GM08714 (cell line): ENCODE measurements at regions not wholly inside any gene's neighbourhood (a gene's known extent, or its start where the extent isn't known, plus 50 kb on each side); places are given as distances from the start of the nearest gene placed in this dataset.

Source experiments
- H3K4me3 ChIP-seq: fragments of 200-500 bp; sonication (Bioruptor generic); 2 replicates; pipeline ENCODE4 v1.5.1; 2014; ENCODE audit warnings: mild to moderate bottlenecking, low read length, inconsistent platforms
- ZNF274 ChIP-seq: IDR thresholded peaks from 2 replicates; pipeline ENCODE4 v1.6.1; 2012; ENCODE audit warnings: mild to moderate bottlenecking, low read depth, low read length

DNA sequence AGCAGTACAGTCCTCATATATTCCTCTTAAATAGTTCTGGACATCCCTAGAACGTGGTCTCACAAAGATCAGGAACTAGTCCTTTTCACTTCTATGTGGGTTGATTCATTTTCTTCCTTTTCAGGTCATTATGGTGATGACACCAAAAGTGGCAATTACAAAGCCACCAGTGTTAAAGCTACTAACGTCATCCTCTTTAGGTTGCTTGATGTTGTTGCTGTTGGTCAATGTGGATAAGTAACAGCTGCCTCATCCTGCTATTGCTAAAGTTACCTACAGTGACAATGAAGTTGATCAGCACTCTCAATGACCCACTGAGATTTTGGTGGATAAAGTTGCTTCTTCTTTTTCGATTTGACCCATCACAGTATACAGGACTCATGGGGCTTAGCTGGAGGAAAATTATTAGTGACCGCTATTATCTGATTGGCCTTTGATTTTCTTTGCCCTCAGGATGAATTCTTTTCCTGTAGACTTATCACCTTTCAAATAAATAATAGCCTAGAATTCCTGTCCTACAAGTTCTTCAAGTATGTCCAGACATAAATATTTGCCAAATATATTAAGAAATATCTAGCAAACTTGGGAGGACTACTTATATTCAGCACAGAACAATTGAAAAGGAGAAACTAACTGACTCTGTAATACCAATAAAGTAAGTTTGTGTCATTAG lies 54.0 kb upstream of the ATP2B1 start:
- H3K4me3 ChIP-seq = no peak overlapping the region
- TF ChIP-seq ZNF274 = no peak

DNA sequence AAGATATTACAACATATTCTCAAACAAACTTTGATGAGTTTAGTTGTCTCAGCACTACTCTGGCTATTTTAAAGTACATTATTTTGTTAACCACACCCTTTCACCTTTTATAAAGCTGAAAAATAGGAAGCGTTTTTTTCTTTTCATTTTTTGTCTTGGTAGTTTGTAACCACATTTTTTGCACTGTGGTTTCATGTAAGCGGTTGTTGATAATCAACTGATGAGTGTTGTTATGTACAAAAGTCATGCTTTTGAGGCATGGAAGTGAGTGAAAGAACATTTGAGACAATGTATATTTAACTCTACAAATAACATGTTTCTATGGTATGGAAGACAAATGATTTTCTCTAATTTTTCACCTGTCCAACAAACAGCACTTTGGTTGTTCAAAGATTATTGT lies 52.1 kb upstream of the ATP2B1 start:
- no peak overlapping the region for H3K4me3 ChIP-seq
- no peak for TF ChIP-seq ZNF274
